Transverse colon (tissue), 4 donors: ENCODE measurements at regions not wholly inside any gene's neighbourhood (a gene's known extent, or its start where the extent isn't known, plus 50 kb on each side); places are given as distances from the start of the nearest gene placed in this dataset.

Experiments used
- DNase-seq: peaks from one replicate; pipeline ENCODE4 v3.0.0-alpha.2; 2019
- H3K27ac ChIP-seq, 4 donors: fragments of 200-600 bp; sonication (generic); 2 replicates each; pipeline ENCODE4 v1.5.1; 2016 to 2018; ENCODE audit warnings: inconsistent platforms in 4 of 4
- H3K27me3 ChIP-seq: fragments of 200-600 bp; sonication (generic); 2 replicates; pipeline ENCODE4 v1.5.1; 2017; ENCODE audit warnings: inconsistent platforms
- H3K36me3 ChIP-seq, 4 donors: fragments of 200-600 bp; sonication (generic); 2 replicates each; pipeline ENCODE4 v1.5.1; 2017 to 2019; ENCODE audit warnings: inconsistent platforms in 4 of 4
- H3K4me1 ChIP-seq, 4 donors: fragments of 200-600 bp; sonication (generic); 2 replicates each; pipeline ENCODE4 v1.5.1; 2017 to 2020; ENCODE audit warnings: inconsistent platforms in 4 of 4
- H3K4me3 ChIP-seq, 4 donors: fragments of 200-600 bp; sonication (generic); 1 replicate in 1 of 4; 2 replicates in 3 of 4; pipeline versions ENCODE4 v1.5.1 to v1.6.1; 2017 to 2019; ENCODE audit warnings: inconsistent platforms in 4 of 4
- H3K9me3 ChIP-seq, 2 donors: fragments of 200-600 bp; sonication (generic); 2 replicates each; pipeline ENCODE4 v1.5.1; 2017 to 2019; ENCODE audit warnings: inconsistent platforms in 2 of 2
- CTCF ChIP-seq, 5 experiments: fragments of 200-600 bp in 3 of 5; fragments of 450-650 bp in 2 of 5; sonication (generic) in 3 of 5; IDR thresholded peaks; 1 replicate in 2 of 5; 2 replicates in 3 of 5; pipeline ENCODE4 v1.5.1; 2016 to 2017; ENCODE audit warnings: antibody characterized with exemption in 5 of 5, inconsistent platforms in 3 of 5, mild to moderate bottlenecking in 2 of 5, moderate library complexity in 1 of 5
- EP300 ChIP-seq: sonication (generic); formaldehyde crosslinking; IDR thresholded peaks from one replicate; pipeline ENCODE4 v1.6.1; 2017; ENCODE audit warnings: antibody characterized with exemption, low read depth
- POLR2A ChIP-seq: fragments of 450-650 bp; IDR thresholded peaks from one replicate; pipeline ENCODE4 v1.6.1; 2016; ENCODE audit warnings: antibody characterized with exemption, mild to moderate bottlenecking, moderate library complexity
- POLR2AphosphoS5 ChIP-seq, 3 donors: sonication (generic); formaldehyde crosslinking; IDR thresholded peaks; one replicate each; pipeline ENCODE4 v1.6.1; 2016; ENCODE audit warnings: antibody characterized with exemption in 3 of 3
- WGBS, 2 donors: methylation state at CpG; one replicate each; pipeline ENCODE4 v1.1.5; 2018; ENCODE audit warnings: low coverage in 1 of 2; 5-methylcytosine and 5-hydroxymethylcytosine counted together
- in situ Hi-C, 4 donors: fragments of 200-750 bp; cut with MboI; loops; one replicate each; pipeline versions ENCODE4 v1.15.0 to v1.15.1; 2017; ENCODE audit warnings: low sequenced_read_pairs in 3 of 4, low pct_ligation_motif_present in 1 of 4, low pct_unique_long_range_greater_than_20kb in 1 of 4
- intact Hi-C: fragments of 100-400 bp; cut with DNase I; formaldehyde crosslinking; loops from one replicate; pipeline ENCODE4 v1.15.1; 2023; ENCODE audit warnings: low total_unique reads

DNA sequence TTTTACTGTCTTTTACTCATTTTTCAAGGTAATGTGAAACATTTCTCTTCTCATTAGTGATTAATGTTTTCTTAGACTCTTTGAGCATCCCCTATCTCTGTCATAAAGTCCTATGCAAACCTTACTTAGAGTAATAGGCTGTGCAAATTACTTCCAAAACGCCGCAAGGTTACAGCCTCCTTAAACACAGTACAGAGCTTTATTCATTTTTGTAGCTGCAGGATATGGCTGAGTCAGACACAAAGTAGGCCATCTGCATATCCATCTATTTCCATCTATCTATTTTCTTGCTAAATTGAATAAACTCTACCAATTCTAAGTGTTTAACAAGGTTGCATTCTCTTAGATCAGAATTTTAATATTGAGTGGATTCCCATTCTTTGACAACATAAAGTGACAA, 335.6 kb upstream of the SLC16A7 start:
- in situ Hi-C loops (no loop called here), intact Hi-C loops (no loop called here)
- H3K27me3 ChIP-seq: no peaks in the 10 kb centered on the region
- 45 to 79% methylated on average over 2 of the region's 2 CpGs for WGBS, 2 donors
- TF ChIP-seq POLR2A (no peak), POLR2AphosphoS5 (IDR thresholded peaks at IDR 0.05) (no peak), EP300 (no peak), CTCF (IDR thresholded peaks at IDR 0.05) (no peak)
- no peak overlapping the region for H3K4me3 ChIP-seq
- DNase-seq: no peak
- H3K36me3 ChIP-seq: no peaks in the 10 kb centered on the region
- no peak overlapping the region for H3K27ac ChIP-seq
- H3K4me1 ChIP-seq: no peaks in the 10 kb centered on the region
- H3K9me3 ChIP-seq: peaks cover 0 to 2% of the 10 kb centered on the region in 2 donors

- TF ChIP-seq EP300 (no peak), POLR2AphosphoS5 (IDR thresholded peaks at IDR 0.05) (no peak), POLR2A (no peak), CTCF (IDR thresholded peaks at IDR 0.05) (no peak)
- in situ Hi-C loops: no loop called here
- Histone ChIP-seq H3K4me3 (no peak overlapping the region), H3K9me3 (peaks cover 2 to 7% of the 10 kb centered on the region in 2 donors), H3K36me3 (no peaks in the 10 kb centered on the region), H3K27ac (no peak overlapping the region), H3K27me3 (no peaks in the 10 kb centered on the region), H3K4me1 (no peaks in the 10 kb centered on the region)
- intact Hi-C loops: loop anchor here (5.0 kb wide), 1 partner anchor 1440 kb away; no protein-coding TSS in a partner anchor
- DNase-seq: no peak
These were observed 332.4 kb upstream of the LRIG3 start for GRCh38 chr12:59252731-59253130.

GRCh38 chr12:59250766-59251165, 330.5 kb upstream of the LRIG3 start:
- H3K4me3 ChIP-seq: no peak overlapping the region
- DNase-seq: no peak
- H3K4me1 ChIP-seq: no peaks in the 10 kb centered on the region
- intact Hi-C loops: loop anchor here (5.0 kb wide), 1 partner anchor 1442 kb away; no protein-coding TSS in a partner anchor
- in situ Hi-C loops: no loop called here
- no peaks in the 10 kb centered on the region for H3K36me3 ChIP-seq
- H3K27me3 ChIP-seq: no peaks in the 10 kb centered on the region
- peaks cover 0 to 7% of the 10 kb centered on the region in 2 donors for H3K9me3 ChIP-seq
- TF ChIP-seq POLR2AphosphoS5 (IDR thresholded peaks at IDR 0.05): no peak
- no peak for TF ChIP-seq CTCF (IDR thresholded peaks at IDR 0.05)
- no peak for TF ChIP-seq POLR2A
- H3K27ac ChIP-seq: no peak overlapping the region

DNA sequence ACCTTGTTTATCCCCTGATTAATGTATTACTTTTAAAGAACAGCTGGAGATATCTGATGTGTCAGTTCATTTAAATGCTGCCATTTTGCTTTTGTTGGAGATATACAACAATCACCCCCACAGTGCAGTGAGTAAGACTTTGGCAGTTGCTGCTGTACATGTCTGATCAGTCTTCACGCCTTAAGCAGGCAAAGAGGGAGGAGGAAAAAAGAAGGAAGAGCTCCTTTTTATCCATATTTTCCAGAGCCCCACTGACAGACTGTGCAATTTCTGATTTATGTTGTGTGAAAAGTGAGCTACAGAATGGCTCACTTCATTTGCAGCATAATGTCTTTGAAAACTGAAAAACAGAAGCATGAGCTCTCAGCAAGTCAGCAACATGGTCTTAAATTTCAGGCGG, 319.7 kb upstream of the LRIG3 start:
- H3K4me1 ChIP-seq: no peaks in the 10 kb centered on the region
- no peak for TF ChIP-seq POLR2AphosphoS5 (IDR thresholded peaks at IDR 0.05)
- no peak overlapping the region for H3K27ac ChIP-seq
- no peaks in the 10 kb centered on the region for H3K27me3 ChIP-seq
- H3K4me3 ChIP-seq: no peak overlapping the region
- no peak for DNase-seq
- H3K9me3 ChIP-seq: no peaks in the 10 kb centered on the region
- H3K36me3 ChIP-seq: no peaks in the 10 kb centered on the region
- intact Hi-C loops (no loop called here), in situ Hi-C loops (no loop called here)
- WGBS, 2 donors: 59 to 73% methylated on average over 2 of the region's 2 CpGs

DNA sequence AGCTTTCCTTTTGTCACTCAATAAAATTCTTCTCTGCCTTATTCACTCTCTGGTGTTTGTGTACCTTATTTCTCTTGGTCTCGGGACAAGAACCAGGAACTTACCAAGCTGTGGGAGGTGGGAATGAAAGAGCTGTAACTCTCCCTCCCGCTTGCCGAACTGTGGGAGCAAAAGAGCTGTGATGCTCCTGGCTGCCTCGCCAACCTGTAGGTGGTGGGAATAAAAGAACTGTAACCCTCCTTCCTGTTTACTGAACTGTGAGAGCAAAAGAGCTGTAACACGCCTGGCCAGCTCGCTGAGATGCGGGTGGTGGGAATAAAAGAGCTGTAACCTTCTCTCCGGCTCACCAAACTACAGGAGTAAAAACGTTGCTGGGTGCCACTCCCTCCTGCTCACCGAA, 314.1 kb upstream of the LRIG3 start:
- Histone ChIP-seq H3K4me1 (no peaks in the 10 kb centered on the region), H3K36me3 (no peaks in the 10 kb centered on the region), H3K9me3 (no peaks in the 10 kb centered on the region), H3K4me3 (no peak overlapping the region), H3K27ac (no peak overlapping the region), H3K27me3 (no peaks in the 10 kb centered on the region)
- DNase-seq: no peak
- in situ Hi-C loops: no loop called here
- intact Hi-C loops: no loop called here
- TF ChIP-seq EP300: no peak
- no peak for TF ChIP-seq POLR2A
- TF ChIP-seq CTCF (IDR thresholded peaks at IDR 0.05): no peak
- TF ChIP-seq POLR2AphosphoS5 (IDR thresholded peaks at IDR 0.05): no peak
- 81 to 100% methylated on average over 1 to 10 of the region's 10 CpGs for WGBS, 2 donors
